ENCODE measurements at regions not wholly inside any gene's neighbourhood (a gene's known extent, or its start where the extent isn't known, plus 50 kb on each side); places are given as distances from the start of the nearest gene placed in this dataset.

DNA sequence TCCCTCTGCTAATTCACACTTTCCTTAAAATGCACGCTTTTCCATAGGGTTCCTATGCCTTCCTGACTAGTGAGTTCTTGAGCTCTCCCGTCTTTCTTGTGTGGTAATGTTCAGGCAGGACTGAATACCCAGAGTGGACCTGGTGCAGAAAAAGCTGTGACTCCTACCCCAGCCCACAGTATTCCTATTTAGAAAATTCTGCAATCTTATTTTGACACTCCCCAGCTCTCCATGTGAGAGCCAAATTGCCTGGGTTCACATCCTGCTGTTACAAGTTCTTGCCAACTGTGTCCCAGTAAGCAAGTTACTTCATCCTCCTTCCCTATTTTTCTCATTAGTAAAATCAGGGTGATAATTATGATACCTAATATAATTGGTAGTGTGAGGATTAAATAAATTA is 290.8 kb upstream of the SLCO3A1 start:
- no peak for DNase-seq

DNA sequence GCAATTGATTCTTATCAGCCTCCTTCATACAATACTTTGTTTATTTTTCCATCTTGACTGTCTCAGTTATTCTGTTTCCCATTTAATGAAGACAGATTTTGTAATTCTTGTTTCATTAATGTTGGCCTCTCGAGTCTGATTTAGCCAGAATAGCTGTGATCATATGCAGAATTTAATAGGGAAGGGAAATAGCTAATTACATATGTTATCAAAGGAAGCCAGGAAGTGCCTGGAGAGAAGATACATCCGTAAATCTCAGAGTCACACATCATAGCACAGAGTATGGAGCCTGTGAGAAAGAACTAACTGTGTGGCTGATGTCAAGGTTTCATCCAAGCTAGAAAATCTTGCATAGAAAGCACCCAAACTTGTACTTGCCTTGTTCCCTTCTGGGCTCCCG is 288.9 kb upstream of the SLCO3A1 start:
- no peak for DNase-seq

- no peak for DNase-seq
Measured at GRCh38 chr15:91566141-91566540, 287.4 kb upstream of the SLCO3A1 start.

DNA sequence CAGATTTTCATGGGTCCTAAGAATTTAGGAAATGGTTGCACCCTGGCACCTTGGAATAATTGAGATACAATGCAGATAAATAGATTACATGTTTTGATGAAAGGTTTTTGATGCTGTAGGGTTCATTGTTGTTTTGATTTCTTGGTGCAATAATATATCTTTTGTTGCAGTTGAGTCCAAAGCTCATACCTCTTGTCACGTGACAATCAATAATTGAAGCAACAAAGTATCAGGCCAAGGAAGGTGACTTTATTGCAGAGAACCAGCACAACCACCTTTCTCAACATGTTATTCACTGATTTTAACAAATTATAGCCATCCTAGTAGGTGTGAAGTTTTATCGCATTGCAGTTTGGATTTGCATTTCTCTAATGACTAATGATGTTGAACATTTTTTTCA is 285.5 kb upstream of the SLCO3A1 start:
- no peak for DNase-seq

GRCh38 chr15:91572110-91572509 is 281.4 kb upstream of the SLCO3A1 start:
- DNase-seq: peak; percentile 73

DNA sequence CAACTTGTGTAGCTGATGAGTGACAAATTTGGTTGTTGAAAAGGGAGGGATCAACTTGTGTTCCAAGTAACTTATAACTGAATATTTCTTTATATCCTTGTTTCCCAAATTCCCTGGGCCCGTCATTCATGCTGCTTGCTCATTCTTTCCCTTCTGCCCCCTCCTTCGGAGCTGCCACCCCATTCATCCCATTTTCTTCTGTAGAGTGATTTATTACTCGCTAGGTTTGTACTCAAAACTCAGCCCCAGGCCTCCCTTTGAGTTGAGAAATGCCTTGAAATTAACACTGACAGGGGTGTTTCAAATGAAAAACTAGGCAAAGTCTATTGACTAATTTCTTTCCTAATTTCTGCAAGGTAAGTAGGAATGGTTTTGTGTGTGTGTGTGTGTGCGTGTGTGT is 277.4 kb upstream of the SLCO3A1 start:
- no peak for DNase-seq

DNA sequence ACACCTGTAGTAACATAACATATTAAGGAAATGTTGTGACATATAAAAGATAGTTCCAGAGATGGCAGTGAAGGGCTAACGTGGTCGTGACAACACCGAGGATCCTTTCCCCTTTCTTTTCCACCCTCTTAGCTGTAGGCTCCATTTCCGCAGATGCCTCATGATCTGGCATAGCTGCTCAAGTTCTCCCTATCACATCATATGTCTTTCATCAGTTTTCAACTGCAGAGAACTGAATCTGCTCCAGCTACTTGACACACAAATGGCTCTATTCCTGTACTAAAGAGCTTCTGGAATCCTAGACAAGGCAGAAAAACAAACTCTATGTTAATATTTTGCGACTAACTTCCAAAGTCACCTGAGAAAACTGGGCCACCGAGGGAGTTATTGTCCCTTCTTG is 275.0 kb upstream of the SLCO3A1 start:
- DNase-seq: no peak

DNA sequence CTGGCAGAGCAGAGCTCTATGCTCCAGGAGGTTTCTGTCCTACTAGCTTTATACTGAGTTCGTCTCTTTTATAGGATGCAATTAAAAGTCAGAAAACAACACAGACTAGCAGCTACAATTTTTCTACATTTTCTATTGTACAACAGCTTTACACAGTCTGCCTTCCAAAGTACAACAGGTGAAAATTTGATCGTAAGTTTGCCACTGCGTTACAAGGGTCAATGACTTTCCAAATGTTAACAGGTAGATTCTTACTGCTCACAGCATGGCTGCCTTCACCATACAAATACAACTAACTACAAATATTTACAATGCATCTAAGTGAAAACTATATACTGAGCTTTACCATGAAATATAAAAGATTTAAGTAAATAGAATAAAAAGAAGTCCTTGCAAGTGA is 268.6 kb upstream of the SLCO3A1 start:
- DNase-seq: no peak

DNA sequence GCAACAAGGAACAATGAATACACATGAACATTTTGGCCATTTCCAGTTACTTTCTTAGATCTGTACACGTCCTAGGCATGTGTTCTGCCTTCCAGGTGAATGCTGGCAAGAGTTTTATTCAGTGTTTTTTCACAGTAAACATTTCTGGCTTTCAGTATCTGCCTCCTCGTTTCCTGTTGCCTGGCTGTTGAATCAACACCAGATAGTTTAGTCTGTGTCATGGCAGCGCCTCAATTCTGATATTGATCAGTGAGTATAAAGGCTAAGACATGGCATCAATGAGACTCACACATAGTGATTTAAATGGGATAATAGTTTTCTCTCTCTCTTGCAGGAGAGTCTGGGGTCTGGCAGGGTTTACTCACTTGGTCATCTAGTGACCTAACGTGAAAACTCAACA is 266.9 kb upstream of the SLCO3A1 start:
- DNase-seq: no peak

DNA sequence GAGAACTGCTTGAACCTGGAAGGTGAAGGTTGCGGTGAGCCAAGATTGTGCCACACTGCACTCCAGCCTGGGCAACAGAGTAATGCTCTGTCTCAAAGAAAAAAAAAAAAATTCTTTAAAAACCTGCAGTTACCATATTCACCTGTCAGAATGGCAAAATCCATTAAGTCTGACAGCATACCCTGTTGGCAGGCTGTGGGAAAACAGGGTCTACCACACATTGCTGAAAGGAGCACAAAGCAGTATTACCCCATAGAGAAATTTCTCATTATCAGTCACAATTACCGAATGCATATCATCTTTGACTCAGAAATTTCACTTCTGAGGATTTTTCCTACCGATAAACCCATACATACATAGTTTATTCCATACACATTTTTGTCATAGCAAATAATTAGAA is 264.1 kb upstream of the SLCO3A1 start:
- no peak for DNase-seq

DNA sequence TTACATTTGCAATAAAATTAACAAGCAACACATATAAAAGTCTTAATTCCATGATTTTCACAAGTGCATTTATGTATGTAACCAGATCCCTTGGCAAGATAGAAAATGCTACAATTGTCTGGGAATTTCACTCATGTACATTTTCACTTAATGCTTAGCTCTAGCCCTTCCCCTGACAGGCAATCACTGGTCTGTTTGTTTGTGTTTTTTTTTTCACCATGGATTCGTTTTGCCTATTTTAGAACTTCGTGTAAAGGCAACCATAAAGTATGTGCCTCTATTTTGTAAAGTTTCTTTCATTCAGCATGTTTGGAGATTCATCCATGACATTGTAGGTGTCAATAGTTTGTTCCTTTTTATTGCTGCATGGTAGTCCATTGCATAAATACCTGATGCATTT is 260.9 kb upstream of the SLCO3A1 start:
- no peak for DNase-seq

DNA sequence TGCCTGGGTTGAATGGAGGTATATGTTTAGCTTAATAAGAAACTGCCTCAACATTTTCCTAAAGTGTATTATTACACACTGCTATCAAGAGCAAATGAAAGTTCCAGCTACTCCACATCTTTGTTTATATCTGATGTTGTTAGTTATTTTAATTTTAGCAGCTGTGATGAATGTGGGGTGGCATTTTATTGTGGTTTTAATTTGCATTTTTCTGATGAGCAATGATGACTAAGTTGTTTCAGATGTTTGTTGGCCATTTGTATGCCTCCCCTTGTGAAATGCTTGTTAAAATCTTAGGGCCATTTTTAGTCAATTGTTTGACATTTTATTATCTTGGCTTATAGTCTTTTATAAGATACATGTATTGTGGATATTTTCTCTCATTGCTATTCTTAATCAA is 260.4 kb upstream of the SLCO3A1 start:
- DNase-seq: peak; percentile 24

DNA sequence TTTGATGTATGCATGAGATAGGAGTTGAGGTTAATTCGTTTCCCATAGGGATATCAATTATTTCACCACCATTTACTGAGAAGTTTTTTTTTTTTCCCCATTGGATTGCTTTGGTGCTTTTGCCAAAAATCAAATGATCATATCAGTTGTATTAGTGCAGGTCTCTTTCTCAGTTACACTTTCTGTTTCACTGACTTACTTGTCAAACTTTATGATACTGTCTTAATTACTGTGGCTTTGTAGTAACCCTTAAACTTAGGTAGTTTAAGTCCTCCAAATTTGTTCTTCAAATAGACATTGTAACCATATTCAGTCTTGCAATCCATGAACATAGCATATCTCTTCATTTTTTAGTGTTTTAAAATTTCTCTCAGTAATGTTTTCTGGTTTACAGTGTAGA is 259.9 kb upstream of the SLCO3A1 start:
- DNase-seq: no peak

DNA sequence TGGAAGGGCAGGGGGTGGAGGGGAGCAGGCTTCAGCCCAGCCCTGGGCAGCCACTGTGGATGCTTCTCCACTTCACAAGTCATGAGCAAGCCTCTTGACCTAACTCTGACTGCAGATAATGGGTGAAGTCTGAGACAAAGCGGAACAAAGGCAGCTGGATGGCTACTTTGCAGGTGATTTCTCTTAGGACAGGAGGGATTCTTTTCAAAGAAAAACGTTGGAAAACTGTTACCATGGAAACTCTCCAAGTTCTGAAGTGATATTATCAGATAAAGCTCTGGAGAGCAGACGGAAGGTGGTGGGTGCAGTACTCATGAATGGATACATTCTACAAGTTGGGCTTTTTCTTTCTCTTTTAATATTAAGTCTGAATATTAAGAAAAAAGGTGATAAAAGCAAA is 254.2 kb upstream of the SLCO3A1 start:
- DNase-seq: no peak

DNA sequence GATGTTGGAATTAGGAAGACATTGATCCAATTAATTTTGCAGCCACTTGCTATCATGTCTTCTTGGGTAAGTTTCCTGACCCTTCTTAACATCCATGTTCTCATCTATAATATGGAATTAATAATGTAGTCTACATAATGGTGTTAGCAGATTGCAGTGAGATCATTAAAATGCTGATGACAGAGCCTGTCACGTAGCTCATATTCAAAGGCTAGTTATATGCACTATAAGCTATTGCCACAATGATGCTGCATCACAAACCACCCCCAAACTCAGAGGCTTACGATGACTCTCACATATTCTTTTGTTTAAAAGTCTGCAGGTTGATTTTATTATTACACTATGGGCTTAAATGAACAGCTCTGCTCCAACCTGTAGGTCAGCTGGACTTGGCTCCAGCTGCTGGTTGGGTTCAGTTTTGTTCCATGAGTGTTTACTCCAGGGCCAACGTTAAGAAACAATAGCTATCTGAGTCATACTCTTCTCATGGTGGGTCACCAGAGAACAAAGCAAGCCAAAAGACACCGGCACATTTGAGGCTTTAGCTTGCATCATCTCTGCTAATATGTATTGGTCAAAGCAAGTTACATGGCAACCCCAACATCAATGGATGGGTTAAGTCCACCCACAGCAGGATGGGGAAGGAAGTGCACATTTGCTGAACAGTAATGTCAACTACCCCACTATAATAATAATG is 250.0 kb upstream of the SLCO3A1 start:
- no peak for DNase-seq

- DNase-seq: no peak
Measured at GRCh38 chr15:91604122-91604521, 249.4 kb upstream of the SLCO3A1 start.

GRCh38 chr15:91605576-91605975 is 247.9 kb upstream of the SLCO3A1 start:
- DNase-seq: no peak

- DNase-seq: no peak
Measured at GRCh38 chr15:91609231-91609630, 244.3 kb upstream of the SLCO3A1 start.

DNA sequence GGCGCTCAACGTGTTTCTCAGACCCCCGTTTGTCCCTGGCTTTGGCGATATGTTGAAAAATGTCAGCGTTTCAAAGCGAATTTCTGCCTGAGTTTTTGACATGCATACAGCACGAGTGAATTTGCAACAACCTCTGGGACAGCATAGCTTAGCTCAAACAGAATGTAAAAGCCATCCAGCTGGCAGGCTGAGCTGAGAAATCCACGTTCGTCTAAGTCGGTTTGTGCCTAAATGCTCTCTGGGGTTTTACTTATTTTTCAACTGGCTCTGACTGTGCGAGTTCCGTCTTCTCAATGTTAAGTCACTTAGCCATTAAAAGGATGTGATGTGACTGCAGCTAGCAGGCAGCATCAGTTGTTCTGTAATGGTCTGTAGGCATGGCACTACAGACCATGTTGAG is 243.5 kb upstream of the SLCO3A1 start:
- no peak for DNase-seq

GRCh38 chr15:91611561-91612323 is 241.8 kb upstream of the SLCO3A1 start:
- DNase-seq: no peak

DNA sequence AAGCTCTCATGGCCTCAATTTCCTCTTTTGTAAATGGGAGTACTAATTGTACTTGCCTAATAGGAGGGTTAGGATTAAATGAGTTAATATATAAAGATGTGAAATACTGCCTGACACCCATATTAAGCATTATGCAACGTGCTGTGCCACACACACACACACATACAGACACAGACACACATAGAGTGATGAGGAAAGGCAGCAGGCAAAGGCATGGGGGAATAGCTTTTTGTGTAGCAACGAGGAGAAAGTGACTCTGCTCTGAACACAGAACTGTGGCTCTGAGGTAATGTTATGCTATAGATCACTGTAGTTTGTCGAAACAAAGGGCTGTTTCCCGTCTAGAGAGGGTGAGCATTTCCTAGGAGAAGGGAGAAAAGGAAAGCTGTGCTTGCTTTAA is 233.3 kb upstream of the SLCO3A1 start:
- DNase-seq: no peak

DNA sequence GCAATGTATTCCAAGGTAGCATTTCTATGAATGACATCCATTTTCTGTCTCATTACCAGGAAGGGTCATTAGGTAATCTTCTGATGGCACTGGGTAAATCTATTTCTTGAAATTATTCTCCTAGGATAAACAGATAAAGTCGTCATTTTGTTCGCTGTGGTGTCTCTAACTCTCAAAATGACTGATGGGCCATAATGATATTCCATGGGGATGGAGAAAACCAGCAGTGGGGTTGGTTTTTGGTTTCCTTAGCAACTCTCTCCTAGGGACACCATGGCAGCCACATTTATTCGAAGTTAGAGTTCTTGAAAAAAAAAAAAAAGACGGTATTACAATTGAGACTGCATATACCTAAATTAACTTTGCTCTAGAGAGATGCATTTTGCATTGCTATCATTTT is 231.3 kb upstream of the SLCO3A1 start:
- DNase-seq: no peak

- DNase-seq: no peak
Measured at GRCh38 chr15:91622711-91623342, 230.7 kb upstream of the SLCO3A1 start.

DNA sequence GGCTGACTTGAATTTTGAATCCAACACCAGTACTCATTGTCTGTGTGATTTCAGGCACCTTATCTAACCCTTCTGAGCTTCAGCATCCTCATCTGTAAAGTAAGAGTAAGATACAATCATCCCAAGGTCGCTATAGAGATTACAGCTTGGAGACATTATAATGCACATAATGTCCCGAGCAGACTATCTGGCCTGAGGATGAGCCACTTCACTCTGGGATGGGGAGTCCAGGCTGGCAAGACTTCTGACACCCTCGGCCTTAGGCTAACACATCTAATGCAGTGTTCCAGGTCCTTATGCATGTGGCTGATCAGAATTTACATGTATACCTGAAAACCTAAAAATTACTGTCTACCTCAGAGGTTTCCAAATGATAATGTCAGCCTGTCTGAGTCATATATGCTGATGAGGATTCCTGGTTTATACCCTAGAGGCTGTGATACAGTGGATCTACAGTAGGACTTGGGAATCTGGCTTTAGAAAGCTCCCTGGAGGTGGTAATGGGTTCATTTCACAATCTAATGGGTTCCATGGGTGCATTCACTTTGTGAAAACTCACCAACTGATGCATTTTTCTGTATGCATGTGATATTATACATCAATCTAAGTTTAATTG is 229.0 kb upstream of the SLCO3A1 start:
- DNase-seq: no peak
